Renal cortex interstitium (tissue), 11 donors: ENCODE measurements at regions not wholly inside any gene's neighbourhood (a gene's known extent, or its start where the extent isn't known, plus 50 kb on each side); places are given as distances from the start of the nearest gene placed in this dataset.
A peak's percentile ranks its signal among the peaks of the same experiment; 100 is the strongest.

Experiments
- DNase-seq, 11 donors: peaks; one replicate each; pipeline ENCODE4 v3.0.0-alpha.2; 2013; ENCODE audit warnings: low read depth in 9 of 11, low spot score in 4 of 11; ENCODE audit errors: extremely low read depth in 1 of 11

DNA sequence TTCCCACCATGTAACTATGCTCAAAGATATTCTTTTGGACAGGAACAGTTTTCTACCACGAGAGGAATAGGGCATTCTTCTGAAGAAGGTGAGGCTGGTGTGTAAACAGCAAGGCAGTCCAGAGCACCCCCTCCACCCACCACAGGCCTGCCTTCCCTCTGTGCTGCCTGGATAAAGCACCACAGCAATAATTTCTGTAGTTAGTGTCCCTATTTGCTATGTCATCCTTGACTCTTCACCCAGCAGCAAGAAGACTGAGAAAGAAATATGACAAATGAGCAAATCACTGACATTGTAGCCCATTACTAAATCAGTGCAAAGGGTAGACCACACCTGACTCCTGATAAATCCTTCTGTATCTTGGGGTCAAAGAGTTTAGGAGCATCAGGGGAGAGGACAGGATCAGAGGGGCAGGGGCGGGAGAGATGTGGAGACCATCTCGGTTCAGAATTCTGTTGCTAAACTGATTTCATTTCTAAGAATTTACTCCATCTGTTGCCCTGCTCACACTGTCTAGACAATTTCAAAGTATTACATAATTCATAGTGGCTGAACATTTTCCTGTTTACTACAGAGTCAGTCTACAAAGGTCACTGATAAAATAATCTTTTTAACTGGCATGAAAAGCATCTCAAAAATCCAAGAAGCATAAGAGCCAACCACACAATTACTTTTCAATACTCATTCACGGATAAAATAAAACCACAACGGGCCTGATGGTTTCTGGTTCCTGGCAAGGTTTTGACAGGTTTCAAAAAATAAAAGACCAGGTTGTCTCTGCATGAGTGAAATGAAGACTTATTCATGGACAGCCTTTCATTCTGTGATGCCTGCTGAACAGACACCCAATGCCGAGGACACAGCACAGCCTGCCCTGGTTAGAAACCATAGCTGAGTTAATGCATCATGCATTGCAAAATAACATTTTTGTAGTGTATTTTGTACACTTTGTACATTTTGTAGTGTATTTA lies 88.4 kb upstream of the IRS2 start:
- DNase-seq: no peak

DNA sequence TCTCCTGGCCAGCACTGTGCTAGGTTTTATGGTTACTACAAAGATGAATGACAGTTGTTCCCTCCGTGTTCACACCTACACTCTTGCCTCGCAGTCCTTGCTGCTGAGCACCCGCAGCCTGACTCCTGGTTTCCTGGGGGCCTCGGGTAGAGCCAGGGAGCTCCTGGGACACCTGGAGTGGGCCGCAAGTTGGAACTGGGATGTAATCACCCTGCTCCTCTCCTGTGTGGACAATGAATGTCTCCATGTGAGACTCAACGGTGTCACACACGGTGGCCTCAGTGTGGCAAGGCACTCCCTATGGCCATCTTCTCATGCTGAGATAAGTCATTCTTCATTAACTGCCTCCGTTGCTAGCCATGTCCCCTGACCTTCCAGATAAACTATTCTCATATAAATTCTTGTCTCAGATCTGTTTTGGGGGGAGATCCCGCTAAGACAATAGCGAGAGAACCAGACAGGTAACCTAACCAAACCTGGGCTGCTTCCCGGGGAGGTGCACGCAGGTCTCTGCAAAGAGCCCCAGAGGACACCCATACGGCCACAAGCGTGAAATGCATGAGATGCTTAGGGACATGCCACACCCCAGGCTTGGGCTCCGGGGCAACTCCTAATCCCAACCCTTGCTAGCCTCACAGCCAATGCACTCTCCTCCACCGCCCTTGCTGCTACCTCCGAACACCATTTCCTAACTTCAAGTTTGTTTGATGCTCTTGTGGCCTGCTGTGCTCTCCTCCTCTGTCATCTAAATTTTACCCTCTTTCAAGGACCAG lies 87.2 kb upstream of the IRS2 start:
- no peak for DNase-seq

DNA sequence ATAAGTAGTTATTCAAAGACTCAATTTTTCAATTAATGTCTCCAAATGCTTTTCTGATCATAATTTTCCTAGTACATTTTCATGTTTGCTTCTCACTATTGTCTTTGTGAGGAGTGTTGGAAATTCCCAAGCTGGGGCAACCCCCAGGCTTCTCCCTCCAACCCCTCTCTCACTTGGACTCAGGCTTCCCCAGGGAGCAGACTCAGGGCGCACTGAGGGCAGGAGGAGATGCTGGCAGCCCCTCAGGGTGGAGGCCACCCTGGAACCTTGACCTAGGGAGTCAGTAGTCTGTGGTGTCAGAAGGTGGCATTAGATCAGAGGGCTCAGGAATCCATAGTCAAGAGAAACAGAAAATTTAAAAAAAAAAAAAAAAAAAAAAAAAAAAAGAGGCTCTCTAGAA lies 86.5 kb upstream of the IRS2 start:
- no peak for DNase-seq

DNA sequence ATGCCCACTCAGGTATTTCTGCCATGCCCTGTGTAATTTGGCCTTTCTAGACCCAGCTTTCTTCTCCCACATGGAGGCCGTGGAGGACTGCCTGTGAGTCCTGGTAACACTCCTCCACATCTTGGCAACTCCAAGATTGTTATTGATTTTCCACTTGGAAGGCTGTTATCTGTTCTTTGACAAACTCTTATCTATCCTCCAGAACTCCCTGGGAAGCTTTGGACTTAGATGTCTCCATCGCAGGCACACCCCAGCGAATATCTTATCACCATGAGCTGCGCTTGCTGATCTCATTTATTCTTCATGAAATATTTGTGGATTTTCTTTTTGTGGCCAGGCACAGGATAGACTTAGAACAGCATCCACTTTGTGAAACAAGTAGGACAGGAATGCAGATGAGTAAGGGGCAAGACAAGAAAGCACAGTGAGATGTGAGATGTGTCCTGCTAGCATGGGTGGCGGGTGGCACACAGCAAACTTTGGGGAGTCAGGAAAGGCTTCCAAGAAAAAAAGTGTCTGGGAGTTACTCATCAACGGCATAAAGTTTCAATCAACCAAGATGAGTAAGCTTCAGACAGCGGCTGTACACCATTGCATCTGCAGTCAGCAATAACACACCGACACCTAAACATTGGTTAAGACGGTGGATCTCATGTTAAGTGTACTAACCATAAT lies 84.5 kb upstream of the IRS2 start:
- no peak for DNase-seq

DNA sequence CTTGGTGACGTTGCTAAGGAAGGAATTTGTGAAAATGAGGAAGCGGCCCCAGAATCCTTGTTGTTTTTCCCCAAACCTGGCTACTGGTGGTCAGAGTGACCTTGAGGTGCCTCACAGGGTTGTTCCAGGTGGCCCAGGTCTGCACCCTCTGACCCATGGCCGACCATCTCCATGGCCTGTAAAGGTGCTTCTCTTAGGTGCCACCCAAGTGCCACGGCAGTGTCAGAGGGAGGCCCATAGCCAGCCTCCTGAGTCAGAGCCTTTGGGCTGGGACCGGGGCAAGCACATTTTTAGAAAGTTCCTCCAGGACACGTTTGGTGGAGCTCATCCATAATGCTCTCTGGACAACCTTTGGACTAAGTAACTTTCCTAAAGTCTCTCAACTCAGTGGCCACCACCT lies 83.9 kb upstream of the IRS2 start:
- no peak for DNase-seq

DNA sequence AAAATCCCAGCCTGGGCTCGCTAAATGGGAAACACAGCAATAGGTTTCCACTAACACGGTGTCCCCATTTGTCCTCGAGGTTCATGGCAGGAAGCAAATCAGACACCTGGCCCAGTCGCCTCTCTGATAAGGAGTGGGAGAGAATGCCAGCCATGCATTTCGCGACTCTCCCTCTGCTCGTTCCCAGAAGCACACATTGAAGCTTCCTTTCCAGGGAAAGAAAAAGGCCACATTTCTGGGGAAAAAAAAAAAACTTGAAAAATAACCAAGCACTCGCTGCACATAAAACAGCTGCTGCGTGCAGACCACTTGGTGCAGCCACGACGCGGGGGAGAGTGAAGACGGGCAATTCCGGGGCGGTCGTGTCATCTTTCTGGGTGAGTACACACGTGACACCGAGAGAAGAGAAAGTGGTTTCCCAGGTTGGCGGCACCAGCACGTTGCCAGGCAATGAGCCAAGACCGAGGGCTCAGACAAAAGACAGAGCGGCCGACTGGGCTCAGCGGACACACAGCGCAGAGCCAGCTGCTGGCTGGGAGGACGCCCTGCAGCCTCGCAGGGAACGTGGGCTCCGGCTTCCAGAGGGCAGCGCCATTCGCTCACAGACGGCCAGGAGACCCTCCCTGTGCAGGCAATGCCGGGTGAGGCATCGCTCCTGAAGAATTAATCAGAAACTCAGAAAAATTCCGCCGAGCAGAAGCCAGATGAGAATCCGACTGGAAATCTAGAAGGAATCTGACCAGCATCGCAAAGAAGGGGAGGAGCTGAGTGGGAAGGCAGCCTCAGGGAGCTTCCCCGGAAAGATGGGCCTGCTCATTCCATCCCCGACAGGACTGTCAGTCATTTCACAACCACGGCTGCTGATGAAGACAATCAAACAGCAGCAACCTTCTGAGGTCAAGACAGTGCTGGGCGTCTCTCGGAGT lies 83.2 kb upstream of the IRS2 start:
- DNase-seq: peak in 10 of 11 donors; percentile 48 to 76 (median 63)

DNA sequence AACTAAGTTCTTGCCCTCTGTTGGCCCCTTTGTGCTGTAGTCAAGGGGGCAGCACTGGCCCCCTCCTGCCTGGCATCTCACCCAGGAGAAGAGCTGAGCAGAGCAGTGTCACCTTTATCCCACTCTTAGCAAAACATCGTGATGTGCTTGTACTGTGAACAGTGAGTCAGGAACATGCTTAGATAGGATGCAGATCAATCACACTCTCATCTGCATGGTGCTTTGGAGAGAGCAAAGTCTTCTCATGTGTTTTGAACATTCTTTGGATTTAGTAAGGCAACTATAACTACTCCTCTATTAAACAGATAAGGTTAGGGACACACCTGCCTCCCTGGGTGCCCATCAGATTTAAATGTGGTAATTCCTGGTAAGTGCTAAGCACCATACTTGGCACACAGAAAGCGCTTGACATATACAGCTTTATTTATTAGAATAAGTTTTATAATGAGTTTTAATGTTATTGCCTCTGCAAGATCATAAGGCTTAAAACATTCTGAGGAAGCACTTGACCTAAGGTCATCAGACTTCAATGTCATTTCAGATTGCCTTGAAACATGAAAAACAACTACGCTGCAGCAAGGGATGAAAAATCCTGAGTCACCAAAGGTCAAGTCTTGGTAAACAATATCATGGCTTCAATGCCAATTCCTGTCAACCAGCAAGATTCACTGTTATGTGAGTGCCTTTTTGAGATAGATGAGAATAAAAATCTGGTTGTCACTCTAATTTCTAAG lies 82.4 kb upstream of the IRS2 start:
- peak in 2 of 11 donors; percentile 7 to 16 for DNase-seq

DNA sequence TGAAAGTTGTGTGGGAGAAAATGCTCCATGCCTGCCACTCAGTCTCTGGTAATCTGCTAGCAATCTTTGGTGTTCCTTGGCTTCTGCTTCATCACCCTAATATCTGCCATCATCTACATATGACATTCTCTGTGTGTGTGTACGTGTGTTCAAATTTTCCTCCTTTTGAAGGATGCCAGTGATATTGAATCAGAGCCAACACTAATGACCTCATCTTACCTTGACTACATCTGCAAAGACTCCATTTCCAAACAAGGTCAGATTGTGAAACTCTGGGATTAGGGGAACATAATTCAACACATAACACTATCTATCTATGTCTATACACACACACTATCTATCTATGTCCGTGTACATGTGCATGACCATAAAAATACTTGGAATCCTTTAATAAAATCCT lies 81.4 kb upstream of the IRS2 start:
- no peak for DNase-seq

DNA sequence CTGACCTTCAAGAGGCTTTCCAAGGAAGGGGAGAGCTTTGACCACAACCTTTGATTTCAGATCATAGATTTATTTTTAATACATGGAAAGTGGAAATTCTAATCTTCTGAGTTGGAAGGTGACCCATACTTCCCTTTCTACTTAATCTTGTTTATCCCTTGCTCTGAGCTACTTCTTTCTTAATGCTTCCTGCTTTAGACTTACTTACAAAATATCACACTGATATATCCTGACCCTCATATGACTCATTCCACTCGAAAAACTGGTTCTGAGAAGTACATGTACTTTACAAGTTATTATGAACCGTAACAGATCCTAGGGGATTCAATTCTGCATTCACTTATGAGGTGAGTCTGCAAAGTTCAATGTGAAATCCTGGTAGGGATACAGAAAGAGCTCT lies 76.2 kb upstream of the IRS2 start:
- DNase-seq: no peak

DNA sequence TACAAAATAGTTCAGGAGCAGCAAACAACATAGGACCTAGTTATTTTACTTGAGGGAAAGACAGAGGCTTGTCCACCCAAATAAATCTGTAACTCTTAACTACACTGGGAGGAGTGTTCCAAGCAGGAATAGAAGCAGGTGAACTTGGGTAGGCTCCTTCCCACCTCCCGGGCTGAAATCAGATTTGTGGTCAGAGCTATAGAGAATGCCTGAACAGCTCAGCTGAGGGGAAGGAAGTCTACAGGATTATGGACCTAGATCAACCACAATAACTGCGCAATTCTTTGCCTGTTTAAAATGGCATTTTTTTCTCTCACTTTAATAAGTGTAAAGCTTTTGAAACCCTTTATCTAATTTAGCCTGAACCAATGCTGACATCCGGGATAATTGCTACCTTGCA lies 73.5 kb upstream of the IRS2 start:
- no peak for DNase-seq

DNA sequence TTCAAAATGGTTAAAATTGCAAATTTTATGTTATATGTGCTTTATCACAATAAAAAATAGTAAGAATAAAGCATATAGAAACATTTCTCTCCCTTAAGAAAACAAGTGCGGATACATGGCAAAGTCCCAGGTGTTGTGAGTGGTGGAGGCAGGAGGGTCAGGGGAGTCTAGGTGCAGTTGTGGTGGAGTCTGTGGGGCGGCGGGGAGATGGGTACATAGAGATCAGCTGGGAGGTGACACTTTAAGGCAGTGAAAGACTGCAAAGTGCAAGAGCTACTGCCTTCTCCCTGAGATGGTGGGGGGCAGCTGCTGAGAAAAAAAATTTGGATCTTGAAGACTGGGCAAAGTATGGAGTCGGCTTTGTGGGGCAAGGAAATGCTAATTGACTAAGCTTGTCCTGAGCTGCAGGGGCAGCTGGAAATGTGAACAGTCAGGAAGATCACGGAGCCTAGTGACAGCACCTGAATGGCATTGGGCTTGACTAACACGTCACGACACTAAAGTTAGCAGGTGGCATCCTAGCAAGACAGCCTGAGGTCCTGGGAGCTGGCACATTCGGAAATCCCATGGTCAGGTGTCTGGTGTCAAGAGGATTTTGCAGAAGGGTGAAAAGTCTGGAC lies 72.9 kb upstream of the IRS2 start:
- DNase-seq: no peak

DNA sequence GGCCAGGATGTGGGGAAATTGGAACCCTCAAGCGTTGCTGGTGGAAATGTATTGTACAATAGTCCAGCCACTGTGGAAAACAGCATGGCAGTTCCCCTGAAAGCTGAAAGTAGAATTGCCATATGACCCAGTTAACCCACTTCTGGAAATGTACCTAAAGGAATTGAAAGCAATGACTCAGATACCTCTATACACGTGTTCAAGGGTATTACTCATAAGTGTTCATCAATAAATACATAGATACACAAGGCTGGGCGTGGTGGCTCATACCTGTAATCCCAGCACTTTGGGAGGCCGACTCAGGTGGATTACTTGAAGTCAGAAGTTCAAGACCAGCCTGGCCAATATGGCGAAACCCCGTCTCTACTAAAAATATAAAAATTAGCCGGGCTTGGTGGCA lies 71.9 kb upstream of the IRS2 start:
- no peak for DNase-seq

DNA sequence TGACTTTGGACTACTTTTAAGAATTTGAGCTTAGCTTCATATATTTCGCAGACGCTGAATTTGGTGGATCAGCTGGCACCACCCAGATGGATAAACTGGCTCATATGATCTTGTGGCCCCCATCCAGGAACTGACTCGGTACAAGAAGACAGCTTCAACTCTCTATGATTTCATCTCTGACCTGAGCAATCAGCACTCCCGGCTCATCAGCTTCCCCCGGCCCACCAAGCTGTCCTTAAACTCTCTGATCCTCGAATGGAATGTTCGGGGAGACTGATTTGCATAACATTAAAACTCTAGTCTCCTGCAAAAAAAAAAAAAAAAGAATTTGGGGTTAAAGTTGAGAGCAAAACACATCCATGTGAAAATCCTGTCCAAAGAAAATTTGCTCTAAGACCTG lies 71.4 kb upstream of the IRS2 start:
- no peak for DNase-seq

DNA sequence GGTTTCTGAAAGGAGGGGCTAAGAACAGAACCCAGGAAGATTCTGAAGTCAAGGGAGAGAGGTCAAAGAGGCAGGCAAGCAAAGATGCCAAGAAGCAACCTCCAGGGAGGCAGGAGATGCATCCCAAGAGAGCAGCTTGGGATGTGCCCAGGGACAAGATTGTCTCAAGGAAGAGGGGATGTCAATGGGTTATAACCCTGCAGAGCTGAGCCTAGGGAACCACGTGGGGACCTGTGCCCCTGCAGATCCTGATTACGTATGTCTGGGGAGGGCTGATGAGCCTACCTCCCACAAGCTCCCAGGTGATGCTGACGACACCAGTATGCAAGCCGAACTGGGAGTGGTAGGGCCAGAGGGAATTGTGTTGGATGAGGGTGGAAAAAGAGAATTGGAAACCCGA lies 70.9 kb upstream of the IRS2 start:
- DNase-seq: no peak

DNA sequence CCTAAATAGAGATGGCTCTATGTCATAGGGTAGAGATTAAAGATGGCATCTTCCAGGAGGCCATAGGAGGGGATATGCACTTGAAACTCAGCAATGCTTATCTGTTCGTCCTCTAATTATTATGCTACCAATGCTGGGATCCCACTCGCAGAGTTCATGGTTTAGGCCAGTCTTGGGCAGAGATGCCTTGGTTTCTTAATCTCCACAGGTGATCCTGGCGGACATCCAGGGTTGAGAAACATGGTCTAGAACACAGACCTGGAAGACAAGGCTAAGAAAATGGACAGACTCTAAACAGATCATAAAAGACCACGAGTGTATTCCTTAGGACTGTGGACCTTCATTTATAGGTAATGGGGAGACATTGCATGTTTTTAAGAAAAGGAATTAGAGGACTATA lies 70.0 kb upstream of the IRS2 start:
- no peak for DNase-seq

DNA sequence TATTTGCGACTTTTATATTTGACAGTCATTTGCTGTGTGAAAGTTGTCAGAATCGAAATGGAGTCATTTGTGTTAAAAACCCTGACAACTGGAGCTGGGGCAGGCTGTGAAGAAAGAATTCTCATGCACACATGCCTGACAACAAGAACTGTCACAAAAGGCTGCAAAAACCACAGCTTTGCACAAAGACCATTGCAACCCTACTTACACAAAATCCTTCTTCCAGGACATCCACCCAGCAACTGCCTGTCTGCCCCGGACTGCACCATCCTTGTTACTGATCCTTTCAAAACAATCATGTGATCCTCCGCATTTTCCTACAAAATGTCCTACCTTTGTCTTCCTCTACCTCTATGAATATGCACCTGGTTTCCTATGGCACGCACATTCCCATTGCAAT lies 66.8 kb upstream of the IRS2 start:
- no peak for DNase-seq

DNA sequence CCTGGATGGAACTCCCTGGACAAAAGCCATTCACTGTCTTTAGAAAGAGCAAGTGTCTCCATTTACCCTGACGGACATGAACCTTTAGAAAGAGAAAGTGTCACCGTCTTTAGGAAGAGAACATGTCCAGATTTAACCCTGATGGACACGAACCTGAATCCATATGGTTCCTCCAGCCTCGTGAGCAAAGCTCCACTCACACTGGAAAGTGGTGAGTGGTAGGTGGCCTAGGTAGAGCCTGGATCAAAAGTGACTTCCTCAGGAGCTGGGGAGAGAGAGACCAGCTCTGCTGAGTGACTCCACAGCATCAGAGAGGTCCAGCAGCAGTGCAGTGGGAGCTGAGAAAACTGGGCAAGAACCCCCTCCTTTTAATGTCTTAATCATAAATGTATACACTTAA lies 59.8 kb upstream of the IRS2 start:
- no peak for DNase-seq

DNA sequence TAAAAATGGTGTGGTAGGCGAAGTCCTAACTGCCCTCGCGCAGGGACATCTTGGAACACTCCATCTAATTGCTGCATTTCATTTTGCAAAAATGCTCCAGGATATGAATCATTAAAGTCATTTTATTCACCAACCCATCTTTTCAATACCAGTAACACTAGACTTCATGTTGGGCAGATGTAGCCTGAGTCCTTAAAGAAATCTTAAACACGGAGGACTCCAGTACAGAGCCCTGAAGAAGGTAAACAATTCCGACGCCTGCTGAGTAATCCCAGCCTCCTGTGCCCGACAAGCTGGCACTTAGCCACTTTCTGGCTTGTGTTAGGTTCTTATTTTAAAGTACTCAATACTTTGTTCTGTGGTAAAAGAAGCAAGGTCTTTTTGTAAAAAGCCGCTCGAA lies 58.0 kb upstream of the IRS2 start:
- no peak for DNase-seq
